Liver (tissue), 7 donors: ENCODE measurements at regions not wholly inside any gene's neighbourhood (a gene's known extent, or its start where the extent isn't known, plus 50 kb on each side); places are given as distances from the start of the nearest gene placed in this dataset.

Experiments
- DNase-seq: peaks from one replicate; pipeline ENCODE4 v3.0.0-alpha.2; 2017; ENCODE audit warnings: low spot score
- H3K27ac ChIP-seq, 2 donors: one replicate each; pipeline ENCODE4 v1.7.0; 2013; ENCODE audit warnings: inconsistent platforms in 2 of 2, low read length in 2 of 2, control low read depth in 1 of 2, low read depth in 1 of 2, mild to moderate bottlenecking in 1 of 2
- H3K27me3 ChIP-seq, 4 donors: one replicate each; pipeline versions ENCODE4 v1.6.1 to v1.7.0; 2013; ENCODE audit warnings: low read length in 3 of 4, inconsistent platforms in 1 of 4, mild to moderate bottlenecking in 1 of 4, moderate library complexity in 1 of 4; ENCODE audit not compliant: control insufficient read depth in 4 of 4, insufficient read depth in 4 of 4
- H3K36me3 ChIP-seq, 4 donors: one replicate each; pipeline versions ENCODE4 v1.6.1 to v1.7.0; 2013; ENCODE audit warnings: low read length in 3 of 4, mild to moderate bottlenecking in 3 of 4, low read depth in 1 of 4, moderate library complexity in 1 of 4; ENCODE audit not compliant: control insufficient read depth in 4 of 4, insufficient read depth in 3 of 4
- H3K4me1 ChIP-seq, 4 donors: one replicate each; pipeline versions ENCODE4 v1.6.1 to v1.7.0; 2013; ENCODE audit warnings: low read length in 3 of 4, mild to moderate bottlenecking in 3 of 4, moderate library complexity in 1 of 4; ENCODE audit not compliant: control insufficient read depth in 4 of 4, insufficient read depth in 4 of 4
- H3K4me3 ChIP-seq, 3 donors: one replicate each; pipeline versions ENCODE4 v1.6.1 to v1.7.0; 2013; ENCODE audit warnings: low read length in 3 of 3, control low read depth in 1 of 3, low read depth in 1 of 3, mild to moderate bottlenecking in 1 of 3
- H3K9ac ChIP-seq, 2 donors: one replicate each; pipeline ENCODE4 v1.7.0; 2013; ENCODE audit warnings: low read length in 2 of 2, mild to moderate bottlenecking in 2 of 2, moderate library complexity in 2 of 2, control low read depth in 1 of 2, low read depth in 1 of 2
- H3K9me3 ChIP-seq, 4 donors: one replicate each; pipeline versions ENCODE4 v1.6.1 to v1.7.0; 2013; ENCODE audit warnings: low read length in 3 of 4; ENCODE audit not compliant: control insufficient read depth in 4 of 4
- EGR1 ChIP-seq, 2 donors: IDR thresholded peaks; 2 replicates each; pipeline ENCODE4 v1.6.1; 2016 to 2018; ENCODE audit warnings: antibody characterized with exemption in 2 of 2, low read depth in 2 of 2
- GABPA ChIP-seq, 2 donors: IDR thresholded peaks in 1 of 2; conservative IDR thresholded peaks in 1 of 2; 2 replicates each; pipeline ENCODE4 v1.6.1; 2016; ENCODE audit warnings: antibody characterized with exemption in 2 of 2, mild to moderate bottlenecking in 1 of 2, moderate library complexity in 1 of 2
- HNF4A ChIP-seq, 2 donors: conservative IDR thresholded peaks; 2 replicates each; pipeline ENCODE4 v1.6.1; 2016; ENCODE audit warnings: antibody characterized with exemption in 2 of 2, mild to moderate bottlenecking in 2 of 2
- HNF4G ChIP-seq: IDR thresholded peaks from 2 replicates; pipeline ENCODE4 v1.6.1; 2016; ENCODE audit warnings: antibody characterized with exemption
- MAX ChIP-seq: IDR thresholded peaks from 2 replicates; pipeline ENCODE4 v1.6.1; 2016; ENCODE audit warnings: antibody characterized with exemption
- NR2F2 ChIP-seq: IDR thresholded peaks from 2 replicates; pipeline ENCODE4 v1.6.1; 2016; ENCODE audit warnings: antibody characterized with exemption
- RAD21 ChIP-seq, 2 donors: IDR thresholded peaks; 2 replicates each; pipeline ENCODE4 v1.6.1; 2016; ENCODE audit warnings: antibody characterized with exemption in 2 of 2, mild to moderate bottlenecking in 2 of 2
- REST ChIP-seq: IDR thresholded peaks from 2 replicates; pipeline ENCODE4 v1.6.1; 2016; ENCODE audit warnings: antibody characterized with exemption, mild to moderate bottlenecking
- RXRA ChIP-seq, 2 donors: IDR thresholded peaks; 2 replicates each; pipeline ENCODE4 v1.6.1; 2017 to 2018; ENCODE audit warnings: antibody characterized with exemption in 2 of 2, mild to moderate bottlenecking in 1 of 2
- SP1 ChIP-seq: IDR thresholded peaks from 2 replicates; pipeline ENCODE4 v1.6.1; 2018; ENCODE audit warnings: antibody characterized with exemption, mild to moderate bottlenecking
- TAF1 ChIP-seq: conservative IDR thresholded peaks from 2 replicates; pipeline ENCODE4 v1.6.1; 2016; ENCODE audit warnings: antibody characterized with exemption, mild to moderate bottlenecking
- YY1 ChIP-seq: IDR thresholded peaks from 2 replicates; pipeline ENCODE4 v1.6.1; 2016; ENCODE audit warnings: antibody characterized with exemption, mild to moderate bottlenecking
- ZBTB33 ChIP-seq: IDR thresholded peaks from 2 replicates; pipeline ENCODE4 v1.6.1; 2016; ENCODE audit warnings: antibody characterized with exemption
- WGBS: extraction: QIAGEN DNeasy Blood & Tissue Kit; methylation state at CpG from one replicate; pipeline ENCODE4 v1.1.7; 2013; 5-methylcytosine and 5-hydroxymethylcytosine counted together
- donor health status: healthy.
- donor health status: healthy.
- donor health status: healthy.
- donor health status: healthy.

GRCh38 chr18:28805491-28805890 is 628.6 kb upstream of the CDH2 start (continued):
- TF ChIP-seq REST (no peak), EGR1 (IDR thresholded peaks at IDR 0.05; ENCODE audit: low read depth in 2 of 2) (no peak), SP1 (no peak)

GRCh38 chr18:28804512-28805202 is 627.7 kb upstream of the CDH2 start:
- Histone ChIP-seq H3K27ac (no peak overlapping the region), H3K9ac (no peak overlapping the region), H3K9me3 (peaks cover 0 to 2% (median 1%) of the 10 kb centered on the region in 4 donors), H3K4me3 (no peak overlapping the region), H3K4me1 (no peaks in the 10 kb centered on the region), H3K36me3 (no peaks in the 10 kb centered on the region), H3K27me3 (no peaks in the 10 kb centered on the region)
- TF ChIP-seq ZBTB33 (no peak), GABPA (IDR thresholded peaks at IDR 0.05 in 1 of 2, conservative IDR thresholded peaks at IDR 0.05 in 1 of 2) (no peak), YY1 (no peak), HNF4G (no peak), SP1 (no peak), RXRA (IDR thresholded peaks at IDR 0.05) (no peak), MAX (no peak), NR2F2 (no peak), REST (no peak), RAD21 (IDR thresholded peaks at IDR 0.05) (no peak), EGR1 (IDR thresholded peaks at IDR 0.05; ENCODE audit: low read depth in 2 of 2) (no peak), HNF4A (conservative IDR thresholded peaks at IDR 0.05) (no peak), TAF1 (no peak)
- DNase-seq, result no peak
- WGBS, result 46% methylated on average over 6 of the region's 6 CpGs
